ENCODE measurements at regions not wholly inside any gene's neighbourhood (a gene's known extent, or its start where the extent isn't known, plus 50 kb on each side); places are given as distances from the start of the nearest gene placed in this dataset.

GRCh38 chr2:39516347-39517101 lies 79.4 kb upstream of the MAP4K3 start:
- TF ChIP-seq EZH2phosphoT487 (IDR thresholded peaks at IDR 0.05; ENCODE audit: low read length) (no peak), CTCF (IDR thresholded peaks at IDR 0.05; ENCODE audit: low read length) (no peak)
